ENCODE measurements at regions not wholly inside any gene's neighbourhood (a gene's known extent, or its start where the extent isn't known, plus 50 kb on each side); places are given as distances from the start of the nearest gene placed in this dataset.

DNA sequence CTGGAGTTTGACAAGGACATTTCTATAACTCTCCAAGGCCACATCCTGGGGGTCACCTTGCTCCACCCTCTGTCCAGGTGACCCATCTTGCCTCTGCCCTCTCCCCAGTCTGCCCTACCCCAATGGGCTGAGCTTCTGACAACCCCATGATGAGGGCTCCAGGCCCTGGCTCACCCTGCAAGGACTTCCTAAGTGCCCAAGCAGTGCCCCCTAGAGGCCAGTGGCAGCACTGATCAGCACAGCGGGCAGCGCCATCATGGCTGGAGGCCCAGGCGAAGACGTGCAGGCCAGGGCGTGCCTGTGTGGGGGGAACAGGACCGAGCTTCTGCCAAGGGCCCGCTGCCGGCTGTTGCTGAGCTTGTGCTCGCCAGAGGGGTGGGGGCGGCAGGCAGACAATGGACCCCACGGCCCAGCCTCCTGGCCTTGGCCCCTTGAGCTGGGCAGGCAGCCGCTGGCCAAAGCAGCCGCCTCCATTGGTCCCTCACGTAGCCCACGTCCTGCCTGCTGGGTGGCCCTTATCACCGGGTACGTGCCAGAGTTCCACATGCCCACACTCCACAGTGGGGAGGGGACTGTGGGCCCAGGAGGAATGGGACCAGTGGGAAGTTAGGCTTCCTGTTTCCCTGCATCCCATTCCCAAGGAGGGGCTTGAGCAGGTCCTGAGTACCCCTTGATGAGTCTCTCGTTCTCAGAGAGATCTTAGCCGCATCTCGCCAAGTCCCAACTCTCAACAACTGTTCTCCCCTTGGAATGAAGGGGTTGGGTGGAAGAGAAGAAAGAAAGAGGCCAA, 64.3 kb downstream of the MRPL14 start:
- BruUV-seq (replicated peaks): no TSS peak
- ChIA-PET CTCF (interaction anchor here (1.1 to 1.5 kb wide), 4 partner anchors 11 to 293 kb away, joined by 3 to 6 read pairs (median 5); partner anchors contain the start of gene VEGFA), POLR2A (no interaction called here)
- Histone ChIP-seq H3K4me3 (replicated peaks in 1 of 3; ENCODE audit: insufficient read depth in 1 of 3, low read depth in 1 of 3, low read length in 3 of 3) (no peak overlapping the region), H4K20me1 (replicated peaks; ENCODE audit: control insufficient read depth, extremely low read depth, insufficient read depth, low read length) (no peaks in the 10 kb centered on the region), H3K9me1 (replicated peaks; ENCODE audit: control insufficient read depth, extremely low read depth, insufficient read depth, low read length) (no peaks in the 10 kb centered on the region), H3K9ac (replicated peaks; ENCODE audit: extremely low read depth, insufficient read depth, low read length) (no peak overlapping the region), H2AFZ (ENCODE audit: low read depth, low read length) (no peak overlapping the region), H3K4me2 (ENCODE audit: insufficient read depth, low read length) (no peak overlapping the region), H3K27me3 (ENCODE audit: control insufficient read depth in 2 of 2, insufficient read depth in 2 of 2, low read length in 2 of 2) (no peaks in the 10 kb centered on the region), H3K36me3 (ENCODE audit: control insufficient read depth in 2 of 2, extremely low read depth in 1 of 2, insufficient read depth in 2 of 2, low read length in 2 of 2) (no peaks in the 10 kb centered on the region), H3K79me2 (ENCODE audit: control insufficient read depth, insufficient read depth, low read length) (no peaks in the 10 kb centered on the region), H3K9me3 (replicated peaks; ENCODE audit: control insufficient read depth, insufficient read depth, low read length) (no peaks in the 10 kb centered on the region), H3K4me1 (ENCODE audit: control insufficient read depth, extremely low read depth, insufficient read depth, low read length) (peaks cover 38% of the 10 kb centered on the region), H3K27ac (ENCODE audit: insufficient read depth, low read depth, low read length) (no peak overlapping the region)
- FAIRE-seq: no peak
- dilution Hi-C loops (cut with MboI; ENCODE audit: extremely low pct_ligation_motif_present, low sequenced_read_pairs): no loop called here
- DNase-seq (ENCODE audit: low read depth, low spot score): no peak
- intact Hi-C loops (cut with micrococcal nuclease): no loop called here
- TF ChIP-seq JUN (IDR thresholded peaks at IDR 0.05; ENCODE audit: borderline replicate concordance, insufficient read depth, insufficient read length, low read depth) (no peak), FOS (IDR thresholded peaks at IDR 0.05; ENCODE audit: borderline replicate concordance, insufficient read depth, low read length) (no peak)
- TF ChIP-seq, protein P1, sequence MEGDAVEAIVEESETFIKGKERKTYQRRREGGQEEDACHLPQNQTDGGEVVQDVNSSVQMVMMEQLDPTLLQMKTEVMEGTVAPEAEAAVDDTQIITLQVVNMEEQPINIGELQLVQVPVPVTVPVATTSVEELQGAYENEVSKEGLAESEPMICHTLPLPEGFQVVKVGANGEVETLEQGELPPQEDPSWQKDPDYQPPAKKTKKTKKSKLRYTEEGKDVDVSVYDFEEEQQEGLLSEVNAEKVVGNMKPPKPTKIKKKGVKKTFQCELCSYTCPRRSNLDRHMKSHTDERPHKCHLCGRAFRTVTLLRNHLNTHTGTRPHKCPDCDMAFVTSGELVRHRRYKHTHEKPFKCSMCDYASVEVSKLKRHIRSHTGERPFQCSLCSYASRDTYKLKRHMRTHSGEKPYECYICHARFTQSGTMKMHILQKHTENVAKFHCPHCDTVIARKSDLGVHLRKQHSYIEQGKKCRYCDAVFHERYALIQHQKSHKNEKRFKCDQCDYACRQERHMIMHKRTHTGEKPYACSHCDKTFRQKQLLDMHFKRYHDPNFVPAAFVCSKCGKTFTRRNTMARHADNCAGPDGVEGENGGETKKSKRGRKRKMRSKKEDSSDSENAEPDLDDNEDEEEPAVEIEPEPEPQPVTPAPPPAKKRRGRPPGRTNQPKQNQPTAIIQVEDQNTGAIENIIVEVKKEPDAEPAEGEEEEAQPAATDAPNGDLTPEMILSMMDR (IDR thresholded peaks at IDR 0.05; ENCODE audit: extremely low read depth in 1 of 2, insufficient read depth in 1 of 2, low read depth in 1 of 2, low read length in 2 of 2): peak; percentile 42 to 65

Data from endothelial cell of umbilical vein (primary cell).